ENCODE measurements at regions not wholly inside any gene's neighbourhood (a gene's known extent, or its start where the extent isn't known, plus 50 kb on each side); places are given as distances from the start of the nearest gene placed in this dataset.

DNA sequence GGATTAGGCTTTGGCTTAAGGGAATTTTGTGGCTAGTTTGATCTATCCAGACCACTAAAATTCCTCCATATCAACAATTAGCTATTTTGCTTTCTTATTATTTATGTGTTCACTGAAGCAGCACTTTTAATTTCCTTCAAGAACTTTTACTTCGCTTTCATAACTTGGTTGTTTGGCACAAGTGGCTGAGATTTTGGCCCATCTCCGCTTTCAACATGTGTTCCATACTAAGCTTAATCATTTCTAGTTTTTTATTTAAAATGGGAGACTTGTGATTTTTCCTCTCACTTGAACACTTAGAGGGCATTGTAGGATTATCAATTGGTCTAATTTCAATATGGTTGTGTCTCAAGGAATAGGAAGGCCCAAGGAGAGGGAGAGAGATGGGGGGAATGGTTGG, 102.4 kb upstream of the HSF2 start:
- Histone ChIP-seq H3K27me3 (no peaks in the 10 kb centered on the region), H3K36me3 (no peaks in the 10 kb centered on the region), H3K9me3 (no peaks in the 10 kb centered on the region), H3K27ac (no peak overlapping the region), H3K4me1 (no peaks in the 10 kb centered on the region), H3K4me3 (no peak overlapping the region)
- DNase-seq (ENCODE audit: low spot score in 2 of 2) = no peak
- intact Hi-C loops (cut with DNase I) = no loop called here
- TF ChIP-seq CTCF (IDR thresholded peaks at IDR 0.05) = no peak

DNA sequence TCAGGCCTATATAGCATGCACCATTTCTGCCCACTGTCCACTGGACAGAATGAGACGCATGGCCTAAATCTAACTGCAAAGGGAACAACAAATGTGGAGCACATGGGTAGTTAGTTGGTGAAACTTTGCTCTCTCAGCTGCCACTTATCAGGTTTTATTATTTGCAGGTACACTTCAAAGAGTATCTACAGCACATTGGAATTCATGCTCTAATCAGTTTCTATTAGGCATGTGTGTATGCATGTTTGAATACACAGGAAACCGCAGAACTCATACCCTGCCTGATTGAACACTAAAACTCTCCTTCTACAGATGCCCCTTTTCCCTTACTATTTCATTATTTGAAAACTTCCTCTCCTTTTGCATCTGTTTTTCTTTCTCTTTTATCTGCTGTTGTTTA, 97.4 kb upstream of the HSF2 start:
- Histone ChIP-seq H3K9me3 (no peaks in the 10 kb centered on the region), H3K27ac (no peak overlapping the region), H3K36me3 (no peaks in the 10 kb centered on the region), H3K4me1 (no peaks in the 10 kb centered on the region), H3K4me3 (no peak overlapping the region), H3K27me3 (no peaks in the 10 kb centered on the region)
- no peak for TF ChIP-seq CTCF (IDR thresholded peaks at IDR 0.05)
- DNase-seq (ENCODE audit: low spot score in 2 of 2) = no peak
- intact Hi-C loops (cut with DNase I) = no loop called here

GRCh38 chr6:122307577-122307976, 91.9 kb upstream of the HSF2 start:
- no peak for DNase-seq (ENCODE audit: low spot score in 2 of 2)

GRCh38 chr6:122308074-122308473, 91.4 kb upstream of the HSF2 start:
- Histone ChIP-seq H3K27me3 (no peaks in the 10 kb centered on the region), H3K27ac (no peak overlapping the region), H3K4me1 (no peaks in the 10 kb centered on the region), H3K36me3 (no peaks in the 10 kb centered on the region), H3K4me3 (no peak overlapping the region), H3K9me3 (no peaks in the 10 kb centered on the region)
- intact Hi-C loops (cut with DNase I) = no loop called here
- no peak for TF ChIP-seq CTCF (IDR thresholded peaks at IDR 0.05)
- DNase-seq (ENCODE audit: low spot score in 2 of 2) = no peak

More at GRCh38 chr6:122307577-122307976, 91.9 kb upstream of the HSF2 start:
- Histone ChIP-seq H3K4me3 (no peak overlapping the region), H3K27ac (no peak overlapping the region), H3K27me3 (no peaks in the 10 kb centered on the region), H3K9me3 (no peaks in the 10 kb centered on the region), H3K36me3 (no peaks in the 10 kb centered on the region), H3K4me1 (no peaks in the 10 kb centered on the region)
- intact Hi-C loops (cut with DNase I) = no loop called here
- TF ChIP-seq CTCF (IDR thresholded peaks at IDR 0.05) = no peak

- Histone ChIP-seq H3K36me3 (no peaks in the 10 kb centered on the region), H3K27ac (no peak overlapping the region), H3K27me3 (no peaks in the 10 kb centered on the region), H3K9me3 (peaks cover 0 to 4% of the 10 kb centered on the region in 2 donors), H3K4me1 (peaks cover 0 to 2% of the 10 kb centered on the region in 2 donors), H3K4me3 (no peak overlapping the region)
- no peak for TF ChIP-seq CTCF (IDR thresholded peaks at IDR 0.05)
- intact Hi-C loops (cut with DNase I) = no loop called here
- DNase-seq (ENCODE audit: low spot score in 2 of 2) = no peak
Observed at GRCh38 chr6:122315842-122316241, 83.6 kb upstream of the HSF2 start.

DNA sequence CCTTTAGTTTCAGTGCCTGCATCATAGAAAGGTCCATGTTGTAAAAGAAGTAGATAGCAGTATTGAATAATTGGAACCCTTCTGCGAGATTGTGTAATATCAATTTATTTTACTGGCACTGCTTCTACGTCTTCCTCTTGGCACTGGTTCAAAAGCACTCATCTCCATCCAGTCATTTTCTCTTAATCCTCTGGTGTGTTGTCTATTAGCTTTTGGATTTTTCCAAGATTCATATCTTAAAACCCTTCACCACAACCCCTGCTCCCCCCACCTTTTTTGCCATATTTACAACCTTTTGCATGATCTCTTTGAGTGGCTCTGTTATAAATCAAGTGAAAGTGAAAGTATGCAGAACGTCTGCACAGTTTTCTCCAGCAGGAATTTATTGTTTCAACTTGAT, 76.6 kb upstream of the HSF2 start:
- no peaks in the 10 kb centered on the region for H3K36me3 ChIP-seq
- peak overlapping the region; percentile 57 to 61 for H3K4me3 ChIP-seq
- H3K9me3 ChIP-seq = no peaks in the 10 kb centered on the region
- intact Hi-C loops (cut with DNase I) = no loop called here
- H3K4me1 ChIP-seq = peaks cover 0 to 2% of the 10 kb centered on the region in 2 donors
- peak overlapping the region in 1 of 2 donors; percentile 12 for H3K27ac ChIP-seq
- no peaks in the 10 kb centered on the region for H3K27me3 ChIP-seq
- DNase-seq (ENCODE audit: low spot score in 2 of 2) = no peak
- TF ChIP-seq CTCF (IDR thresholded peaks at IDR 0.05) = no peak

All from ascending aorta (tissue), 2 donors.